Stimulated activated CD8-positive, alpha-beta memory T cell treated with anti-CD3 and anti-CD28 coated beads, Interleukin-4, amount 100 ng/mL, for 48 hours (primary cell): ENCODE measurements at regions not wholly inside any gene's neighbourhood (a gene's known extent, or its start where the extent isn't known, plus 50 kb on each side); places are given as distances from the start of the nearest gene placed in this dataset.
"Not testable (repeated sequence)": the region's sequence is repeated elsewhere in the genome, so short reads cannot be mapped to it uniquely, and the experiment has no call there.

ENCODE experiments used
- DNase-seq: peaks from one replicate; pipeline ENCODE4 v3.0.0-alpha.2; 2020

GRCh38 chr3:56954125-56954524 lies 106.3 kb upstream of the SPATA12 start:
- no peak for DNase-seq

DNA sequence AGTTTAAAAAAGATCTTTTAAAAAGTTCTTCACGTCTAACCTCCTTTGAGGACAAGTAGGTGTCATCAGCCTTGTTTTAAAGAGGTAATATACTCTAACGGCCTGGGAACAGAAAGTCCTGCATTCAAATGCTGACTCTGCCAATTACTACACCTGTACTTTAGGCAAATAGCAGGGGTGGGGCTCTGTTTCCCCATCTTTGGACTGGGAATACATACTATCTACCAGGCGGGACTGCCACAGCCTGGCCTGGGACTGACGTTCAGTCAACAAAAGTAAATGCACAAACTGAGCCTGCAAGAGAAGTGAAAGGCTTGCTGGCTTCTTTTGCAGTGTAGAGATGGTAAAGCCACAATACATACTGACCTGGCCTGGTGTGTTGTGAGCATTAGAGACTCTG lies 107.6 kb upstream of the SPATA12 start:
- DNase-seq: no peak

DNA sequence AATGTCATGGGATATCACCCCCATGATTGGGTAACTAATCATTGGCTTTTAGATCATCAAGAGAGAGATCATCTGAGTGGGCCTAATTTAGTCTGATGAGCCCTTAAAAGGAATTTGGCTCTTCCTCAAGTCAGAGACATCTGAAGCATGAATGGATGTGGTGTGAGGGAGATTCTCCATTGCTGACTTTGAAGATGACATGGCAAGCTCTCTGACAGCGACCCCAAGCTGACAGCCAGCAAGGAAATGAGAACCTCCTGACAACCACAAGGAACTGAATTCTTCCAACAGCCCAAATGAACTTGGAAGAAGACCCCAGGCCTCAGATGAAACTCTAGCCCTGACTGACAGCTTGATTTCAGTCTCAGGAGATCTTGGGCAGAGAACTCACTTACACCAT lies 108.4 kb upstream of the SPATA12 start:
- DNase-seq: no peak

DNA sequence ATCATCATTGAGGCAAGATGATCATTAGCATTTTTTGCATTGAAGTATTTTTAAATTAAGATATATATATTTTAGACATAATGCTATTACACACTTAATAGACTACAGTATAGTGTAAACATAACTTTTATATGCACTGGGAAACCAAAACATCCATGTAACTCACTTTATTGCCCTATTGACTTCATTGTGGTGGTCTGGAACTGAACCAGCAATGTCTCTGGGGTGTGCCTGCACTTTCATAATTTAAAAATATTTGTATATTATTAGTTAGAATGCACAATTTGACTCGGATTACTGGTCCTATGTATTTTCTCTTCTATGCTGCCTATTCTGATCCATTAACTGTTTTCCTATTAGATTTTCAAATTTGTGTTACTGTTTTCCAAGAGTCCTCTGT lies 109.1 kb upstream of the SPATA12 start:
- DNase-seq: no peak

- not testable (repeated sequence) for DNase-seq
These were observed 115.1 kb upstream of the SPATA12 start for GRCh38 chr3:56945378-56945777.

DNA sequence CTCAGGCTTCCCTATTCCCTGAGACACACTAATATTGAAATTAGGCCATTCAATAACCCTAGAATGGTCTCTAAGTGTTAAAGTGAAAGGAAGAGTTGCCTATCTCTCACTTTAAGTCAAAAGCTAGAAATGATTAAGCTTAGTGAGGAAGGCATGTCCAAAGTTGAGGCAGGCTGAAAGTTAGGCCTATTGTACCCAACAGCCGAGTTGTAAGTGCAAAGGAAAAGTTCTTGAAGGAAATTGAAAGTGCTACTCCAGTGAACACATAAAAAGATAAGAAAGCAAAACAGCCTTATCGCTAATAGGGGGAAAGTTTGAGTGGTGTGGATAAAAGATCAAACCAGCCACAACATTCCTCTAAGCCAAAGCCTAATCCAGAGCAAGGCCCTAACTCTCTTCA lies 117.9 kb upstream of the SPATA12 start:
- DNase-seq: no peak

GRCh38 chr3:56940976-56941375 lies 119.5 kb upstream of the SPATA12 start:
- no peak for DNase-seq

GRCh38 chr3:56940321-56940720 lies 120.1 kb upstream of the SPATA12 start:
- no peak for DNase-seq

DNA sequence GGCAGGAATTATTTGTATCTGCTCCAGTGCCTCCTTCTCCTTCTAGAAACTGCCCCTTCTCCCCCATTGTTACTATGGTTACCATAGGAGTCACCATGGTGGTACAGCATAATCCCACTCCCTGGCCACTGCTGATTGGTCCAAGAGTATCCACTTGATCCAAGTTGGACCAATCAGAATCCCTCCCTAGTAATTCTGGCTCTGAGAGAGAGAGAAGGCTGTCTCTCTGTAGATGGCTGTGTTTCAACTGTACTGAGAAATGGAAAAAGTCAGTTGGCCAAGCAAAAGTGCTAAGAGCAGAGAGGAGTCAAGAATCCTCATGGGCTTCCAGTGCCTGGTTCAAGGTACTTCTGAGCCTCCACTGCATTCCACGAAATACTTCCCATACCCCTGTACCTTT lies 120.6 kb upstream of the SPATA12 start:
- DNase-seq: no peak

GRCh38 chr3:56938530-56938929 lies 121.9 kb upstream of the SPATA12 start:
- no peak for DNase-seq

GRCh38 chr3:56937580-56937979 lies 122.9 kb upstream of the SPATA12 start:
- no peak for DNase-seq

GRCh38 chr3:56935811-56936210 lies 124.7 kb upstream of the SPATA12 start:
- DNase-seq: no peak

DNA sequence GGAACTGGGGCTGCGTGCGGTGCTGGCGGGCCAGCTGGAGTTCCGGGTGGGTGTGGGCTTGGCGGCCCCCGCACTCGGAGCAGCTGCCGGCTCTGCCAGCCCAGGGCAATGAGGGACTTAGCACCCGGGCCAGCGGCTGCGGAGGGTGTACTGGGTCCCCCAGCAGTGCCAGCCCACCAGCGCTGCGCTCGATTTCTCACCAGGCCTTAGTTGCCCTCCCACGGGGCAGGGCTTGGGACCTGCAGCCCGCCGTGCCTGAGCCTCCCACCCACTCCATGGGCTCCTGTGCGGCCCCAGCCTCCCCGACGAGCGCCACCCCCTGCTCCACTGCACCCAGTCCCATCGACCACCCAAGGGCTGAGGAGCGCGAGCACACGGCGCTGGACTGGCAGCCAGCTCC lies 126.0 kb upstream of the SPATA12 start:
- DNase-seq: not testable (repeated sequence)

DNA sequence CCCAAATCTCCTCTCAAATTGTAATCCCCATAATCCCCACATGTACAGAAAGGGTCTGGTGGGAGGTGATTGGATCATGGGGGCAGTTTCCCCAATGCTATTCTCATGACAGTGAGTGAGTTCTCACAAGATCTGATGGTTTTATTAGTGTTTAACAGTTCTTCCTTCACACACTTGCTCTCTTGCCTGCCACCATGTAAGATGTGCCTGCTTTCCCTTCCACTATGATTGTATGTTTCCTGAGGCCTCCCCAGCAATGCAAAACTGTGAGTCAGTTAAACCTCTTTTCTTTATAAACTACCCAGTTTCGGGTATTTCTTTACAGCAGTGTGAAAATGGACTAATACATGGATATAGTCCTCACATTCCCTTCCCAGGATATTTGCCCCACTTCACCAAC lies 126.7 kb upstream of the SPATA12 start:
- no peak for DNase-seq

DNA sequence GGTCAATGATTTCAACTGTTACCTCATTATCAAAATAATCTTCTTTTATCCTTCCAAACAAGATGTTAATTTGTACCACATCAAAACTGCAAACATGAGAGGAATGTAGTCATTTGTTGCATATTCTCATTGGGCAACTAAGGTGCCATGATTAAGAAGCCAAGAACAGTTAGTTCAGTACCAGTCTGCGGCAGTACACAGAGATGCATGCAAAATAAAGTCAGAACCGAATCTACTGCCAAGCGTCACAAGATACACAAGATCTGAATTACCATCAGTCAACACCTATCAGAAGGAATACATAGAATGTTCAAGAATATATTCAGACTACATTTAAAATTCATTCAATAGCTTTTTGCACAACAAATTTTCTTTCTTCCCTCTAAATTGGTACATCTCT lies 127.6 kb upstream of the SPATA12 start:
- no peak for DNase-seq

DNA sequence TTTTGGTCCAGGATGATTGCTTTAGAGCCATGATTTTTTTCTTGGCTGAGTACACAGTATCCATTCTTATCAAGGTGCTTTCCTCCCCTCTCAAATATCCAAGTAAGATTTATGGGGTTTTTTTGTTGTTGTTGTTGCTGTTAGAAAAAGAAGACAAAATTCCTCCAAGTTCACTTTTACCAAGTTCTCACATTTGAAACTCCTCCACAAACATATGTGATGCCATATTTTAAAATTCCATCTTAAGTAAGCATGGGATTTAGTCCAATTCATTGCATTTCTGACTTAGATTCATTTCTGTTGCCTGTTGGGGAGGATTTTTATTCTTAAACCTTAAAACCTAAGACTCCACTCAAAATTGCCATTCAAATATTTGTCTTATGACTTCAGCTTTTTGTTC lies 128.6 kb upstream of the SPATA12 start:
- DNase-seq: no peak

DNA sequence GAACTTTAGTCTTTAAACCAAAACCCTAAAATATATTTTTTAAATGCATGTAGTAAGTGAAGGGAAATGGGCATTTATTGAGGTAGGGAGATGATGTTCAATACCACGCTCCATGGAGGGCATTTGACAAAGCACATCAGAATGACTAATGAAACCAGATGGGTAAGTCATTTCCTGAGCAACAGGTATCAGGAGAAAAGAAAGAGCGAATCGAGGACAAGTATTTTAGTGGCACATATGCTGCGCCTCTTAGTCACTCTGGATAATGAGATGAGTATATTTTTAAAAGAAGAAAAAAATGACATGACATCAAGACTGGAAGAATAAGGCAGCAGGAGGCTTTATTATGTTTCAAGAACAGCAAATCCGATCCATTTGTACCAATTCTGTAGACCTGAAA lies 129.0 kb upstream of the ARHGEF3 start:
- DNase-seq: no peak

DNA sequence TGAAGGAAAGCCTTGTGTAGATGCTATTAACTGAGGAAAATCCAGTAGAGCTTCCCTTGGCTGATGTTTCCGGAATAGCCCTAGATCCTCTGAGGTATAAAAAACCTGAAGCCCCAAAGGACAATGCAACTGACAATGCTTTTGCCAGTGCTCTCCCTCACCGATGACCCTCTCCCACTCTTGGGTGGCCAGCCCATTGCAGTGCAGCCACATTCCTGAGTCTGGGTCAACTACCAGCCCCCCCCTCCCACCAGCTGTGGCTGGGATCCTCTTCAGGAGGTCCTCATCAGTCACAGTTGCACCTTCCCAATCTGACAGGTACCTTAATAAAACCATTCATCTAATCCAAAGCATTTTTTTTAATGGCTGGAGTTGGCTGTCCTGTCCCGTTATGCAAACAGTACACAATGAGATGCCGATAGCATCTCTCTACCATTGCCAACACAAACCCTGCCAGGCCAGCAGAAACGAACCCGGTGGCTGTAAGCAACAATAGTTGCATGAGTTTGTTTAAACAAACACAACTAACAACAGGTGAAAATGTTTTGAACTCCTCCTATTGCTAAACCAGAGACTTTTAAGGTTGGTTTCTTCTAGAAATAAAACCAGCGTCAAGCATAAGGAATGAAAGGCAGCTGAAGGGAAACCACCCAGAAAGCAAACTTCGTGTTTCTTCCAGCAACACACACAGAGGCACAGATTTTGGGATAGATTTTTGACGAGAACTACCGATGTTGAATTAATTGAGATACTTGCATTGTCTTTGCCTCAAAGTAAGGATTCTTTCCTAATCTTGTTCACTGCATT lies 128.3 kb upstream of the ARHGEF3 start:
- no peak for DNase-seq

DNA sequence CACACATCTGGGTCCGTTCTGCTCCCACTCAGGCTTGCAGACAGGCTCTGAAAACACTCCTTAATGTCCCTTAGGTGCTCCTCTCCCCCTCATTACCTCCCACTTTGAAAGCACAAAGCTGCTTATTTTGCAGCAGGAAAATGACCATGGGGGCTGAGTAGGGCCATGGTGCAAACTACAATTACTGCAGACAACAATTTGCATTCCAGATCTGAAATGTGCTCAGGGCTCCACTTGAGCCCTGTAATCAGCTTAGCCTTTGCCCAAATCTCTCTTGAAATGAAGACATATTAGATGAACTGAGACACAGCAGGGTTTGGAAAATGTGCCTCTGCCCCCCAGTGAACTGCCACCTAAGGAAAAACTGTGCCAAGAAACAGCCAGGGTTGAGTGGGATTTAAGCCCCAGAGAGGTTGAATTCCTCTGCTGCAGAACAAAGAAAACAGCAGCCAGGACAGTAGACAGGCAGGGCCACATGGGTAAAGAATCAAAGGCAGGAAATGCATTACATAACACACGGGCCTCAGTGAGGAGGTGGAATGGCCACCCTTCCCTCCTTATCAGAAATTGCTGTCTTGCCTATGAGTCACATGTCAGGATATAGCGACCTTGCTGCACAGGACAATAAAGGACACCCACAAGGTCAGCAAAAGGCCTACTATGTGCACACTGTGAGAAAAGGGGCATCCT lies 126.8 kb upstream of the ARHGEF3 start:
- no peak for DNase-seq

DNA sequence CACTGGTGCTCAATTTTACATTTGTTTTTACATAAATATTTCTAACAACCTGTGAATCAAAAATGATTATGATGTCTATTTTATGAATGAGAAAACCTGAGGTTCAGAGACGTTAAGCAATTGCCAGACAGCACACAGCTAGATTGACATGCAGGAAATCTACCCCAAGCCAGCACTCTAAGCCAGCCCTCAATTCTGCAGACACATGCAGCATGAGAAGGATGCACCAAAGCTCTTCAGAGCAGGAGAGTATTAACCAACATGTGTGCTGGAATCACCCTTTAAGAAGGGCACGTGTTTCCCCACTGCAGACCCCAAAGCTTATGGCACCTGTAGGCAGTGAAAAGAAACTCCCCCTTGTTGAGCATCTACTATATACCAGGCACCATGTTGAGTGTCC lies 126.1 kb upstream of the ARHGEF3 start:
- DNase-seq: no peak

- no peak for DNase-seq
These were observed 125.2 kb upstream of the ARHGEF3 start for GRCh38 chr3:56926947-56927282.

DNA sequence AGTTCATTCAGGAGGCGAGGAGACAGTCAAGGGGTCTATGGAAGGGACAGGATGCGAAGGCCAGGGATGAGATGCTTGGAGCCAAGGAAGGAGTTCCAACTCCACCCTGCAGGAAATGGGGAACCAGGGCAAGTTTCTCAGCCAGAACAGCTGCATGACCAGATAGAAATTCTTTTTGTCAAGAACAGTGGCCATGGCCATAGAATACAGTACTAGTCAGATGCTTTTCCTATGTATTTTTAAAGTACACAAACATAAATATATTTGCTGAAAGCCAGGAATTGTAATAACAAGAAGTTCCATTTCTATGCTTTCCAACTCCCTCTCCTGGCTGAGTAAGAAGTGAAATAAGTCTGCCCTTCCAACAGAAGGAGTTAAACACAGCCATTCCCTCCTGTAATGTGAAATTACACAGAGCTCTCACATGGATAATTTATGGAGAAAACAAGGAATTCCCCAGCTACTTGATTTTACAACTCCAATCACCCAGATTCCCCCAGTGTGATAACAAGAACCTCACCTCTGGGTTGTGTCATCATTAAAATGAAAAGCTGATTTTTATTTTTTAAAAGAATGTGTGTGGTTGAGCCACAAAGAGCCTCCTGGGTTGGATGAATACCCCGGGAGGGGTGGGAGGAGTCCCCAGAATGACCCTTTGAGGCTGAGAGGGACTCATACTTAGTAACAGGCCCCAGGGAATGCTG lies 124.6 kb upstream of the ARHGEF3 start:
- no peak for DNase-seq

- not testable (repeated sequence) for DNase-seq
These were observed 123.0 kb upstream of the ARHGEF3 start for GRCh38 chr3:56924700-56925099.
